ENCODE measurements at regions not wholly inside any gene's neighbourhood (a gene's known extent, or its start where the extent isn't known, plus 50 kb on each side); places are given as distances from the start of the nearest gene placed in this dataset.

DNA sequence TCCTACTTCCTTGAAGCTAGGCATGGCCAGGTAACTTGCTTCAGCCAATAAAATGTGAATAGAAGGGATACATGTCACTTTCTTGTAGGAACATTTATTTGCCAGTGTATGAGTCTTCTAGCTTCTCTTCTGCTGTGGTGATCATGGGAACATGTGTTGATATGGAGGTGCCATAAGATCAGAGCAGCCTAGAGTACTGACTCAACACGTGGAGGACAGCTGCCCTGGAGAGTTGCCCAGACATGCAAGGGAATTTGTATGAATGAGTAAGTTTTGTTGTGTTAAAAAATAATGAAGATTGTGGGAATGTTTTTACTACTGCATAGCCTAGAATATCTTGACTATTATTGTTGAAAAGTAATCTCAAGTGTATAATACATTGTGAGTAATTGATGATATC lies 502.3 kb downstream of the NUF2 start:
- TF ChIP-seq POLR2AphosphoS5 (IDR thresholded peaks at IDR 0.05; ENCODE audit: borderline replicate concordance, low read depth, low read length) (no peak), EZH2 (IDR thresholded peaks at IDR 0.05) (no peak)
